Stimulated activated CD4-positive, alpha-beta T cell treated with anti-CD3 and anti-CD28 coated beads, TNF-alpha, amount 100 ng/mL, for 1 hour (primary cell): ENCODE measurements at regions not wholly inside any gene's neighbourhood (a gene's known extent, or its start where the extent isn't known, plus 50 kb on each side); places are given as distances from the start of the nearest gene placed in this dataset.
"Not testable (repeated sequence)": the region's sequence is repeated elsewhere in the genome, so short reads cannot be mapped to it uniquely, and the experiment has no call there.

ENCODE experiments used
- DNase-seq, 3 donors: peaks; one replicate each; pipeline ENCODE4 v3.0.0-alpha.2; 2020; ENCODE audit warnings: low read depth in 3 of 3, low spot score in 1 of 3

DNA sequence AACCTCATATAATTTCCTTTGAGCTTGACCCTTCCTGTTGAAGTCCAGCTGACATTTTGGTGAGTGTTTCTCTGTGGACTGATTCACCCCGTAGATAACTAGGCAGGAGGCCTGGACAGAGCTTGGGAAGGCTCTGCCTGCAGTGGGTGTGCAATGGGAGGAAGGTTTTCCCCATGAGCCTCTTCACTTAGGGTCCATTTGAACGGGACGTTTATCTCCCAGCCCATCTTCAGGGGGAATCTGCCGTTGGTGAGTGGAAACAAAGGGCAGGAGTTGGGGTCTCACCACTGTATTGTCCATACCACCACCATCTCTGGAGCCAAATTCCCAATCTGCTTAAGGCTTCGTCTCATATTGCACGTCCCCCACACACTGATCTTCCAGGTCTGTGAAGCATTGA lies 825.6 kb upstream of the TPTE start:
- DNase-seq: not testable (repeated sequence)

GRCh38 chr21:9697751-9698150 lies 823.6 kb upstream of the TPTE start:
- not testable (repeated sequence) for DNase-seq

GRCh38 chr21:9705016-9705415 lies 816.4 kb upstream of the TPTE start:
- DNase-seq: not testable (repeated sequence)

GRCh38 chr21:9705455-9705854 lies 815.9 kb upstream of the TPTE start:
- not testable (repeated sequence) for DNase-seq

DNA sequence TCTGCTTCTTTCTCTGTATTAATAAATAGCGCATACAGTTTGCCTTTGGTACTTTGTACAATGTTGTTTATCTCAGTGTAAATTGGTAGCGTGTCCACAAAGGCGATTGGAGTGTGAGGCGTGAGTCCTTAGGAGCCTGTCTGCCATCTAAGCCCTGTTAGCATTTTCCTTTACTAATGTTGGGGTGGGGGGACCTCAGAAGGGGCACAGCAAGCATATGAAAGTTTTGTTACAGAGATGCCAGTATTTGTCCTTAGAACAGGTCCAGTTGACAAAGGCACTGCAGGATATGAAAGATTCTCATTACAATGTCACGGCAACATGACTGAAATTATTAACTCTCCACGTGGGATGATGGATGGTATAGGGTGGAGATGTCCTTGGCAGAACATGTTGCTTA lies 796.8 kb upstream of the TPTE start:
- DNase-seq: not testable (repeated sequence)

- not testable (repeated sequence) for DNase-seq
Measured at GRCh38 chr21:9727187-9727586, 794.2 kb upstream of the TPTE start.

DNA sequence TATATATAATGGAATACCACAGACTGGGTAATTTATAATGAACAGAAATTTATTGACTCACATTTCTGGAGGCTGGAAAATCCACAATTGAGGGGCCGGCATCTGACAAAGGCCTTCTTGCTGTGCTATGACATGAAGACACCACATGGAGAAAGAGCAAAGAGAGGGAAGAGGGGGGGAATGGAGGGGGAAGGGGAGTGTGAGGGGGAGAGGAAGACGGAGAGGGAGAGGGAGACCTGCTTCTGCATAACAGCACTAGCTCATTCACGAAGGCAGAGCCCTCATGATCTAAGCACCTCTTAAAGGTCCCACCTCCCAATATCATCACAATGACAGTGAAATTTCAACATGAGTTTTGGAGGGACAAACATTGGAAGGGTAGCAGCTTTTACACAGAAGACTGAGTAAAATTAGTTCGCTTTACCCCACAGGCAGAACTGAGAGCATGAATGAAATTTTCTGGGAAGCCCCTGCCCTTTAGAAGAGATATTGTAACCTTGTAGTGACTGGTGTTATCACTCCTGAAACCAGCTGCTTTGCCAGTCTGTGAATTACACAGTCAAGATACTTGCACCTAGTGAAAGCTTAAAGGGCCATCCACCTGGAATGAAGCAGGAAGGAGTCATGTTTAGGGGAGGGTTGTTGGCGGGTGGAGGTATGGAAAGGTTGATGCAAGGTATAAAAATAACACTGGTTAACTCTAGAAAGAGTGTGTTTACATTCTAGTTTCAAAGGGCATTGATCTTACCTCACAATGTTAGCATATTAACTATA lies 793.0 kb upstream of the TPTE start:
- not testable (repeated sequence) for DNase-seq

DNA sequence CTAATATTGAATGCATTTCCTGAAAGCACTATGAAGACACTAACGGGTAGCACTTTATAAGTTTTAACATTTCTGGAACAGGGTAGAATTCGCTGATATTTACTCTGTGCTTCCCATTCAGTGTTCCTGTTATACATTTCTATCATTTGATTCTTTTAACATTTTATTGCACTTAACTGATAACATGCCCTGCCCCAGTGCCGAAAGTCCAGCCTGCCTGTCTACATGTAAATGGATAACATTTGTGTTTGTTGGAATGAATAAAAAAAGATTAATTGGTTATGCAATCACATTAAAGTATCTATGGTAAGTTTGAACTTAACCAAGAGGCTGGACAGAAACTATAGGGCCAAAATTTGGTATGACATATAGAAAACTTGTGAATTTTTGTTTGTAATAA lies 790.5 kb upstream of the TPTE start:
- DNase-seq: no peak

DNA sequence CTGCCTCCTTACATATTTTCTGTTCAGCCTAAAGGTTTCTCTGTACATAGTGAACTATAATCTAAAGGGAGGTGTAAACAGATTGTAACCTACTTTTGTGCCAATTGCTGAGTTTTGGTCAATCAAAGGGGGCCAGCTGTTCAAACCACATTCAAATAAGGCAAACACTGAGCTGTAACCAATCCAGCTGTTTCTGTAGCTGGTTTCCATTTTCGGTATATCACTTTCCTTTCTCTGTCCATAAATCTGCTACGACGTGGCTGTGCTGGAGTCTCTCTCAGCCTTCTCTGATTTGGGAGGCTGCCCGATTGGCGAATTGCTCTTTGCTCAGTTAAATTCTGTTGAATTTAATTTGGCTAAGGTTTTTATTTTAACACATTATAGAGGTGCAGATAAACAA lies 790.1 kb upstream of the TPTE start:
- DNase-seq: not testable (repeated sequence)

DNA sequence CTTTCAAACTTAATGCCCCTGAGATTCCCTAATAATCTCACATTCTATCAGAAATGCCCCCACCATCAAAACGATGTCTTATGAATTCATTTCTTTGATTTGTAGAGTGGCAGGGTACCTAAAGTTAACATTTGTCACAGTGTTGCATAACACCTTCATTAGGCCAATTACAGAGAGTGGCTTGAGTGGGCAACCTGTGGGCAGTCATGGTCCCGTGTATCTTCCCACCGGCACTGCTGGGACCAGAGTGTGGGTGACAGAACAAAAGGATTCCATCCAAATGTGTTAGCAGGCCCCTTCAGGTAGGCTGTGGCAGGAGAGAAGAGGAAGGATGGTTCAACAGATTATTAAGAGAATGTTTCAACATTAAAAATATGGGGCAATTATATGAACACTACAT lies 788.8 kb upstream of the TPTE start:
- DNase-seq: not testable (repeated sequence)

DNA sequence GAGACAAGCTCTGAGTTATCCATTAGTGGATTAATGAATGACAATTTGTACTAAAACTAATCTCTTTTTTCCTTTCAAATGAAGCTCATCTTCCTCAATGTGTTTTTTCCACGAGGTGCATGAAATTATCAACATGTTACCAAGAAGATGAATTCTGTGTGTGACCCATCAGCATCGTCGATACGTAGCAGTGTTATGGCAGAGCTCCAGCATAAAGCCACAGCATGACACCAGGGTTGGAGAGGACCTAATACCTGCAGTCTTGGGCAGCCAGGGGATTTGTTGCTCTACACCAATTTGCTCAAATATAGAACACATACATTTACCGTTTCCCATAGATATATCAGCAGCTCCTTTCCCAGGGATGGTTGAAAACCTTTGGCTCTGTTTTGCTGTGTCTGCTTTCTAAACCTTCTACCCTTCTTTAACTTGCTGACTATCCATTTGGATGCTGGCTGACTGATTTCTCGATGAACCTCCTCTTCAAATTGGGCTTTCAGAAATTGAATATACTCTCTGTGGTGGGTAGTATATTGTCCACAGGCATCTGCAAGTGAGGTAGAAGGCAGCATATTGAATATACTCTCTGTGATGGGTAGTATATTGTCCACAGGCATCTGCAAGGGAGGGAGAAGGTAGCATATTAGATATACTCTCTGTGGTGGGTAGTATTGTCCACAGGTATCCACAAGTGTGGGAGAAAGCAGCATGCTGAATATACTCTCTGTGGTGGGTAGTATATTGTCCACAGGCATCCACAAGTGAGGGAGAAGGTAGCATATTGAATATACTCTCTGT lies 787.4 kb upstream of the TPTE start:
- DNase-seq: not testable (repeated sequence)

DNA sequence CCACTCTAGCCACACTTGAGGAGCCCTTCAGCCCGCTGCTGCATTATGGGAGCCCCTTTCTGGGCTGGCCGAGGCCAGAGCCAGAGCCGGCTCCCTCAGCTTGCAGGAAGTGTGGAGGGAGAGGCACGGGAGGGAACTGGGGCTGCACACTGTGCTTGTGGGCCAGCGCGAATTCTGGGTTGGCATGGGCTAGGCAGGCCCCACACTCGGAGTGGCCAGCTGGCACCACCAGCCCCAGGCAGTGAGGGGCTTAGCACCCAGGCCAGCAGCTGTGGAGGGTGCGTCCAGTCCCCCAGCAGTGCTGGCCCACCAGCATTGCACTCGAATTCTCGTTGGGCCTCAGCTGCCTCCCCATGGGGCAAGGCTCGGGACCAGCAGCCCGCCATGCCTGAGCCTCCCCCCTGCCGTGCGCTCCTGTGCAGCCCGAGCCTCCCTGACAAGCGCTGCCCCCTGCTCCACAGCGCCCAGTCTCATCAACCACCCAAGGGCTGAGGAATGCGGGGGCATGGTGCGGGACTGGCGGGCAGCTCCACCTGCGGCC lies 785.9 kb upstream of the TPTE start:
- no peak for DNase-seq

DNA sequence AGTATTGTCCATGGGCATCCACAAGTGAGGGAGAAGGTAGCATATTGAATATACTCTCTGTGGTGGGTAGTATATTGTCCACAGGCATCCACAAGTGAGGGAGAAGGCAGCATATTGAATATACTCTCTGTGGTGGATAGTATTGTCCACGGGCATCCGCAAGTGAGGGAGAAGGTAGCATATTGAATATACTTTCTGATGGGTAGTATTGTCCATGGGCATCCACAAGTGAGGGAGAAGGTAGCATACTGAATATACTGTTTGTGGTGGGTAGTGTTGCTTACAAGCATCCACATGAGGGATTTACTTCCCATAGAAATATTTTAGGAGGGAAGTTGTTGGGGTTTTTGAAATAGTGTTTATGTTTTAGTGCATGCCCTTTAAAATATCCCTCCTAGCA lies 784.1 kb upstream of the TPTE start:
- not testable (repeated sequence) for DNase-seq

- DNase-seq: not testable (repeated sequence)
Measured at GRCh38 chr21:9737871-9738515, 783.4 kb upstream of the TPTE start.

- no peak for DNase-seq
Measured at GRCh38 chr21:9738527-9738926, 782.9 kb upstream of the TPTE start.

- DNase-seq: no peak
Measured at GRCh38 chr21:9739240-9739639, 782.1 kb upstream of the TPTE start.

DNA sequence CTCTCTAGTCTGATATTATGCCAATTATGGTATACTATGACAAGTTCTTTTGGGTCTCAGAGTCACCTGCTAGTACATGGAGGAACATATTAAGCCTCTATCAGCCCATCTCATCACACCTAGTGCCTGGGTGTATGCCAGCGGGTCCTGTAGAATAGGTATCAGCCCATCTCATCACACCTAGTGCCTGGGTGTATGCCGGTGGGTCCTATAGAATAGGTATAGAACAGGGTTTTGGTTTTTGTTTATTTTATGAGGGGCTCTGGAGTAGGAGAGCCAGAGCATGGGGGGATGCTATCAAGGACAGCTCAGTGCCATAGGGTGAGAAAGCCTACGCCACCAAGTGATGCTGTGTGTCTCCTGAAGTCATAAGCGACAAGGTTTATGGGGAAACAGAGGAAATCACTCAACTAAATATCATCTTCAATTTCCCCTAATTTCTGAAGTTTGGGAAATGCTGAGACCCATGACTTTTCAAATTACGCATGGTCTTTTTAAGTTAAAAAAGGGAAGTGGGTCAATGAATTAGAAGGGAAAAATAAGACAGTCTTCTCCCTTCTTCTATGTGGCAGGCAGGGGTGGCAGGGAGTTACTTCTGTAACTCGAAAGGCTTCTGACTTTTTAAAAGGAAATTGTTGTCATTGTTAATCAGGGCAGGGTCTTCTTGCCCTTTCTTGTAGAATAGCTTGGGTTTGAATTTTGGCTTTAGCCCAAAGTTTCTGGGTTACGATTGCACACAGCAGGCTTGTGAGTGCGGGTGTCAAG lies 781.0 kb upstream of the TPTE start:
- not testable (repeated sequence) for DNase-seq

GRCh38 chr21:9740991-9741742 lies 780.2 kb upstream of the TPTE start:
- DNase-seq: not testable (repeated sequence)

GRCh38 chr21:9743566-9743965 lies 777.8 kb upstream of the TPTE start:
- not testable (repeated sequence) for DNase-seq

GRCh38 chr21:9744166-9744565 lies 777.2 kb upstream of the TPTE start:
- not testable (repeated sequence) for DNase-seq
